D341Med (cell line): ENCODE measurements at regions not wholly inside any gene's neighbourhood (a gene's known extent, or its start where the extent isn't known, plus 50 kb on each side); places are given as distances from the start of the nearest gene placed in this dataset.

ENCODE experiments used
- DNase-seq: peaks from one replicate; pipeline ENCODE4 v3.0.0; 2012; ENCODE audit warnings: low spot score

- no peak for DNase-seq
These were observed 72.9 kb upstream of the HK2 start for GRCh38 chr2:74760875-74761630.

- no peak for DNase-seq
These were observed 71.1 kb upstream of the HK2 start for GRCh38 chr2:74762789-74763188.

DNA sequence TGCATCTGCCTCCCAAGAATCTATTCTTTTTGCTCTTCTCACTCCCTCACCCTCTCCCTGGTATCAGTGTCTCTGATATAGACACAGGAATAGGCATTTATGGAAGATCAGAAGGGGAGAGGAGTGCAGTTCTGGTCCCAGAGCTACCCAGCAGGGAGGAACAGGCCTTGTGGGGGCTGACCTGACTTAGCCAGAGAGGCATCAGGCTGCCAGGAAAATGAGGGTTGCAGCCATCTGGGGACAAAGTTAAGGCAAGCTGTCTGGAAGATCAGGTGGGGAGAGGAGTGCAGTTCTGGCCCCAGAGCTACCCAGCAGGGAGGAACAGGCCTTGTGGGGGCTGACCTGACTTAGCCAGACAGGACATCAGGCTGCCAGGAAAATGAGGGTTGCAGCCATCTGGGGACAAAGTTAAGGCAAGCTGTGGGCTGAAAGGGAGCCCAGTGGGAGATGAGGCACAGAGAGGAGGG is 69.9 kb upstream of the HK2 start:
- no peak for DNase-seq

- no peak for DNase-seq
These were observed 69.3 kb upstream of the HK2 start for GRCh38 chr2:74764429-74765272.

DNA sequence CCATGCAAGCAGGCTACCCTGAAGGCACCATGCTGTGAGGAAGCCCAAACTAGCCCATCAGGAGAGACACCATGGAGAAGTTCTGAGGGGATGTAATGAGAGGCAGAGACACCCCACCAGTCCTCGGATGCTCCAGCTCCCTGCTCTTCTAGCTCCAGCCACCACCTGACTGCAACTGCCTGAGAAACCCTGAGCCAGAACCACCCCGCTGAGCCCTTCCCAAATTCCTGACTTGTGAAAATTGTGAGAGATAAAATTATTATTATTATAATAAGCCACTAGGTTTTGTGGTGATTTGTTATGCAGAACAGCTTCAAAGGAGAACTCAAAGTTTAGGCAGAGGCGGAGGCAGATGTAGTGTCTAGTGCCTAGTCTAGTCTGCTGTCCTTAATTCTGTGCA is 67.1 kb upstream of the HK2 start:
- no peak for DNase-seq

DNA sequence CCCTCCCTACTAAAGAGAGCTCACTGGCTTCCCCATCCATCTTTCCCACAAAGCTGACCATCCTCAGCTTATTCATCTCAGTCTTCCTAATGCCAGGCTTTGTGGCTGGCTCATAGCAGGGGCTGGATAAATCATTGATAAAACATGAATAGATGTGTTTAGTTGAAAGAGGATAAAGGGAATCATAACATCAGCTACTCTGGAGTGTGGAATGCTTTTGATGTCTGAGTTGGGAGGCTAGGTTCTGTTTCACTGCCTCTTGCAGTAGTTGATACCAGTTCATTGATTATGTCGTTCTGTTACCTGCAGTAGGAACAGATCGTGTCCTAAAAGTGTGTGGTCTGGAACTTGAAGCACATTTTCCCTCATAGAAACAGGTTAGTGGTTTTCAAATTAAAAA is 66.3 kb upstream of the HK2 start:
- DNase-seq, result no peak

DNA sequence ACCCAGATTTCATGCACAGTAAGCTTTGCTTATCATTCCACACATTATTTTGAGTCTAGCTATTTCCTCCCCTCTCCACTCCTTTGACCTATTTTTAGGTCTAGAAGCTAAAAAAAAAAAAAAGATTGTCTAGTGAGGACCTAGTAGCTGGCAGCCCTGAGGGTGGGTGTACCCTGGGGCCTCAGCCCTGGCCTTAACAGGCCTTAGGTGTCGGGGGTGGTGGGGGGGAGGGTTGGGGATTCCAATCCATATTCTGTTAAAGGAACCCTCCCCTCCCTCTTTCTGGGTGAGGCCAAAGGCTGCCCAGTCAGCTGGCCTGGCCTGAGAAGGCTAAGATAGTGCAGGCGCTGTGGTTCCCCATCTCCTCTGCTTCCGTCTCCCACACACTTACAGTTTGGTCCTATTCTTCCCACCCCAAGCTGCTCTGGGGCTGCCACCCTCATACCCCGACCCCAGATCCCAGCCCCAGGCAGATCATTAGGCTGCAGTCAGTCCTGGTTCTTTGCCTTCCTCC is 65.5 kb upstream of the HK2 start:
- no peak for DNase-seq

DNA sequence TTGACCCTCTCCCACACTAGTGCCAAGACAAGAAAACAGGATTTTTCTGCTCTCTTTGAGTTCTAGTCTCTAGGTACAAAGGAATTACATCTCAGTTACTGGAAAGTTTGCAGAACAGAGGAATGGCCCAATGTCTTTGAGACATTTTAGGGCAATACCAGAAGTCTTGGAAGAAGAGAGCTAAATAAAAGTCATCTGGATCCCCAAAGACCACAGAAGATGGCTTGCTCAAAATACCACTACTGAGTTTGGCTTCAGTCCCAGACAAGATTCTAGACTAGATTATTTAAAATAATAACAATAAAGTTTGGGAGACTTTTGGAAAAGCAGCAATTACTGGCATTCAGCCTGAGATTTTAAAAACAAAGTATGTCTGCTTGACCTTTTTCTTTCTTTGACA is 61.9 kb upstream of the HK2 start:
- no peak for DNase-seq

DNA sequence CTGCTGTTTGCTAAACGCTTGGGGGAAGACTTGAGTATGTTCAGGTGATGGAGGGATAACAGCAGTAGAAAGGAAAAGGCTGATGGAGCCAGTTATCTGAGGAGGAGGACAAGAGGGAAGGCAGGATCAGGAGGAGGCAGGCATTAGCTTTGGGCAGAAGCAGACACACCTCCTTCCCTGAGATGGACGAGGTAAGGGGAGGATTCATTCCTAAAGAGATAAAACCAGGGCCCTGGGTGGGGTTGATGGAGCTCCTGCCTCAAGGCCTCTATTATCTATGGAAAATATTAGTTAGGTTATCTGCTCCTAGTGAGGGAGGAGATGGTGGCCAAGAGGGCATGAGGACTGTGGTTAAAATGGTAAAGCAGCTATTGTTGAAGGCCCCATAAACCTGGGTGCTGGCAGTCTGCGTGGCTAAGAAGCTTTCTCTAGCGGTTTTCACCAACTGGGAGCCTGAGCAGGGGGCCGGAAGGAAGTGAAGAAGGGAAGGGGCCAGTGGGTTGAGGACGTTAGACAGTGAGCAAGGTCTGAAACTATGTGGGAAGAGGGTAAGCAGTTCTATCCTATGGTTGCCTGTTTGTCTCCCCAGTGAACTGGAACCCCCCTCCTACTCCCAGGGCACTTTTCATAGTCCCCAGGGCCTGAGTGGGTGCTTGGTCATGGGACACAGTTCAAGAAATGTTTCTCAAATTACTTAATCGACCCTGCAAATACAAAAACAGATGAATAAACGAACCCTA is 56.6 kb upstream of the HK2 start:
- DNase-seq, result peak; percentile 39

GRCh38 chr2:74778381-74779264 is 55.3 kb upstream of the HK2 start:
- peak; percentile 88 for DNase-seq

DNA sequence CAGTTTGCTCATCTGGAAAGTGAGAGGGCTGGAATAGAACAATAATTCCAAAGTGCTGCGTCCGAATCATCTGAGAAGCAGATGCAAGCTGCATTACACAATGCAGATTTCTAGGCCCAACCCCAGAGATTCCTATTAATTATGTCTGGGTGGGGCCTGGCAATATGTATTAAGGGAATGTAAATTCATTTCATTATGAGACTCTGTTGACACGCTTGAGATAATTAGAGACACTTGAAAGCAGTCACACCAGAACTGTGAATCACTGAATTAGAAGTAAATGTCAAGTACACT is 54.7 kb upstream of the HK2 start:
- no peak for DNase-seq

- no peak for DNase-seq
These were observed 54.3 kb upstream of the HK2 start for GRCh38 chr2:74779587-74780135.
